Upper lobe of right lung (tissue), 1 donor: ENCODE measurements at regions not wholly inside any gene's neighbourhood (a gene's known extent, or its start where the extent isn't known, plus 50 kb on each side); places are given as distances from the start of the nearest gene placed in this dataset.

Source experiments
- ATAC-seq: fragments of 200-7000 bp; cut with Tn5 transposase; one replicate; pipeline ENCODE4 v1.9.1; 2020; ENCODE audit warnings: mild to moderate bottlenecking, moderate library complexity
- DNase-seq: peaks from one replicate; pipeline ENCODE4 v3.0.0-alpha.2; 2020
- H3K27ac ChIP-seq: fragments of 200-600 bp; one replicate; pipeline ENCODE4 v1.8.0; 2022
- H3K27me3 ChIP-seq: fragments of 200-600 bp; one replicate; pipeline ENCODE4 v1.8.0; 2022; ENCODE audit warnings: mild to moderate bottlenecking
- H3K36me3 ChIP-seq: fragments of 200-600 bp; one replicate; pipeline ENCODE4 v1.8.0; 2022
- H3K4me1 ChIP-seq: fragments of 200-600 bp; one replicate; pipeline ENCODE4 v1.8.0; 2022
- H3K4me3 ChIP-seq: fragments of 200-600 bp; one replicate; pipeline ENCODE4 v1.8.0; 2022; ENCODE audit warnings: mild to moderate bottlenecking
- H3K9me3 ChIP-seq: fragments of 200-600 bp; one replicate; pipeline ENCODE4 v1.8.0; 2022
- CTCF ChIP-seq: fragments of 200-600 bp; IDR thresholded peaks from one replicate; pipeline ENCODE4 v1.8.0; 2022; ENCODE audit warnings: antibody characterized with exemption
- intact Hi-C: fragments of 100-400 bp; cut with DNase I; formaldehyde crosslinking; loops from one replicate; pipeline ENCODE4 v1.11.0; 2022
- donor health status: DM: no; HTN: yes; CAD: no; lungs with severe emphysema.

DNA sequence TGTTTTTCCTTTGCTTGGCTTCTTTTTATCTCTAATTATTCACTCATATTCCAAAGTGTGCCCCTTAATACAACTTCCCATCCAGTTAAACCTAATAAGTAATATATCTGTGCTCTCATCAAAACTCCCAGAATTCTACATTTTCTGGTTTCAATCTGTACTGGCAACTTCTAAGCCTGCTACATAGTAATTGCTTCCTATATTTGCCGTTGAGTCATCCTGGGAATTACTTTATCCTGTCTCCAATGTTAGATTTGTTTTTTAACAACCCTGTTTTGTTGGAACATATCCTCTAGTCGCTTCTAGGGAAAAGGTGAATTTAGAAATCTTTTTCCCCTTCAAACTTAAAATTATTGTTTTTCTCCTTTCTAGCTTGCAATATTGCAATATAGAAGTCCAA, 620.5 kb upstream of the PKN2 start:
- no peak for ATAC-seq
- Histone ChIP-seq H3K36me3 (no peaks in the 10 kb centered on the region), H3K27ac (no peak overlapping the region), H3K27me3 (no peaks in the 10 kb centered on the region), H3K4me1 (no peaks in the 10 kb centered on the region), H3K9me3 (no peaks in the 10 kb centered on the region), H3K4me3 (no peak overlapping the region)
- no peak for DNase-seq
- no peak for TF ChIP-seq CTCF
- intact Hi-C loops = no loop called here

- ATAC-seq = no peak
- intact Hi-C loops = no loop called here
- Histone ChIP-seq H3K4me3 (no peak overlapping the region), H3K36me3 (no peaks in the 10 kb centered on the region), H3K4me1 (no peaks in the 10 kb centered on the region), H3K9me3 (no peaks in the 10 kb centered on the region), H3K27ac (no peak overlapping the region), H3K27me3 (no peaks in the 10 kb centered on the region)
- no peak for DNase-seq
- TF ChIP-seq CTCF = no peak
Measured at GRCh38 chr1:88068407-88068960, 615.6 kb upstream of the PKN2 start.

DNA sequence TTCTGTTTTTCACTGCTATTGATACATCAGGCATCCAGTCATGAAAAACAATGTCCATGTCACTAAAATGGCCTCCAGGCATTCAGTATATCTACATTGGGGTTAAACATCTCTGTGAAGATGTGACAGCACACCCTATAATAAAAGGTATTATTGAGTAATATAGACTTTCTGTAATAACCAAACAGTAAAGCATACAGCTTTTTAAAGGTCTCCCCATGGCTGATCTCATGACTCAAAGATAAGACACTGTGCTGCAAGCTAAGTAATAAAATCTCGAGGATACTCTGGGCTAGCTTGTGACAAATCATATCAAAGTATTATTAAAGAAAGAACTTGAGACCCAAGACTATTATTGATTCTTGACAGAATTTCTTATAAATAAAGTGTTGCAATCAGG, 613.1 kb upstream of the PKN2 start:
- H3K36me3 ChIP-seq = no peaks in the 10 kb centered on the region
- H3K9me3 ChIP-seq = no peaks in the 10 kb centered on the region
- no peak for TF ChIP-seq CTCF
- no peaks in the 10 kb centered on the region for H3K4me1 ChIP-seq
- ATAC-seq (no peak), DNase-seq (no peak)
- H3K27me3 ChIP-seq = no peaks in the 10 kb centered on the region
- H3K27ac ChIP-seq = no peak overlapping the region
- intact Hi-C loops = no loop called here
- H3K4me3 ChIP-seq = no peak overlapping the region

DNA sequence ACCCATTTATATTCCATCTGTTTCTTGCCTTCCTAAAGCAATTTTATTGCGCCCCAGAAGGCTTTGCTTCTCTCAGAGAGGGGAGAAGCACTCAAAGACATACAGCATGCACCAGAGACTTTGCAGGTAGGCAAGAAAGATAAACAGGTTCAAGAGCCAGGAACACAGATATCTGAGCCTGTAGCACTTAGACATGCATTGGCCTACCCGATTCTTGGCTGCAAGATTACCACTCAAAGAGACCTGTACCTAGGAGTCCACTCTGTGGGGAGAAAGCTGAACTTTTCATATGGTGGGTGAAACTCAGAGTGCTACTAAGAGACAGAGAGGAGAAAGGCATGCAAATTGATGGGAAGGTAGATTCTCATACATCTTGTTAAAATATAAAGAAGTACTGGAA, 609.4 kb upstream of the PKN2 start:
- ATAC-seq (no peak), DNase-seq (no peak)
- no peak overlapping the region for H3K27ac ChIP-seq
- no peaks in the 10 kb centered on the region for H3K36me3 ChIP-seq
- H3K9me3 ChIP-seq = no peaks in the 10 kb centered on the region
- TF ChIP-seq CTCF = no peak
- H3K4me1 ChIP-seq = no peaks in the 10 kb centered on the region
- no peak overlapping the region for H3K4me3 ChIP-seq
- H3K27me3 ChIP-seq = no peaks in the 10 kb centered on the region
- intact Hi-C loops = no loop called here

DNA sequence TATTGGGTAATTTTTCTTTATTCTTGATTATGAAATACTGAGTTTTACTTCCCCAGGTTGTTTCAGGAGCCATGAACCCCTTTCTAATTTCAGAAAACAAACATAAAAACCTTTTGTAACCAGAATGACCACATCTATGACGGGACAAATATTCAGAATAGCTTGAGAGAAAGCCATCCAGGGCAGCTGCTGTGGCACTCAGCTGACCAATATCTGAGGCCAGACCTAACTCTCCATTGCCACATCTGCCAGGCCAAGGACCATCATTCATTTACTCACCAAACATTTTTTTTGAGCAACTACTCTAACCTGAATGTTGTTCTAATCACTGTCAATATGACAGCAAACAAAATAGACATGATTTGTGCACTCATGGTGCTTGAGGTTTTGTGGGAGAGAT, 608.3 kb upstream of the PKN2 start:
- DNase-seq (no peak), ATAC-seq (no peak)
- H3K4me3 ChIP-seq = no peak overlapping the region
- intact Hi-C loops = no loop called here
- H3K36me3 ChIP-seq = no peaks in the 10 kb centered on the region
- no peaks in the 10 kb centered on the region for H3K9me3 ChIP-seq
- H3K4me1 ChIP-seq = no peaks in the 10 kb centered on the region
- no peak for TF ChIP-seq CTCF
- H3K27ac ChIP-seq = no peak overlapping the region
- no peaks in the 10 kb centered on the region for H3K27me3 ChIP-seq

DNA sequence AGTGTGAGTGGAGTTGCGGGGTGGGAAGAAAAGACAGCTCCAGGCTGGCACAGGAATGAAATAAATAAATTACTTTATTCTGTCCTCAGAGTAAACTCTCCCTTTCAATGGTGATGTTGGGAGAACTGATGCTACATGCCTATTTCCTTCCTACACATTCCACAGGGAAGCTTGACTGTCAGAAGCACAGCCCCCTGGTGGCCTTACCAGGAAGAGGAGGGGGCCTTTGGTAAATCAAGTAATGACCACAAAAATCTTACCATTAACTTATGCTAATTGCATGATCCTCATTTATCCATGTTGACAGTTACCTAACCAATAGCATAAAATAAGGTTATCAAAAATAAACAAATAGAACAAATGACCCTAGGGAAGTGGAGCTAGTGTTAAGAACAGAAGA, 605.0 kb upstream of the PKN2 start:
- no peak for DNase-seq

More for the DNA sequence above, 605.0 kb upstream of the PKN2 start:
- H3K27me3 ChIP-seq = no peaks in the 10 kb centered on the region
- intact Hi-C loops = no loop called here
- no peak overlapping the region for H3K4me3 ChIP-seq
- H3K9me3 ChIP-seq = no peaks in the 10 kb centered on the region
- peak; percentile 25 for TF ChIP-seq CTCF
- H3K4me1 ChIP-seq = no peaks in the 10 kb centered on the region
- no peak for ATAC-seq
- H3K27ac ChIP-seq = no peak overlapping the region
- H3K36me3 ChIP-seq = no peaks in the 10 kb centered on the region
